ENCODE measurements at regions not wholly inside any gene's neighbourhood (a gene's known extent, or its start where the extent isn't known, plus 50 kb on each side); places are given as distances from the start of the nearest gene placed in this dataset.

- Histone ChIP-seq H3K9me3 (ENCODE audit: control insufficient read depth, insufficient read depth, low read depth, low read length) (no peaks in the 10 kb centered on the region), H3K27ac (ENCODE audit: extremely low read depth, low read depth, low read length) (no peak overlapping the region), H3K4me1 (ENCODE audit: control insufficient read depth, insufficient read depth, low read length) (peaks cover 4% of the 10 kb centered on the region), H3K4me3 (ENCODE audit: low read depth, low read length) (no peak overlapping the region), H3K36me3 (ENCODE audit: control insufficient read depth in 2 of 2, insufficient read depth in 1 of 2, low read length in 2 of 2) (no peaks in the 10 kb centered on the region)
- ChIA-PET POLR2A (no interaction called here), CTCF (interaction anchor here (1.0 to 3.0 kb wide), 2 partner anchors 9 to 36 kb away, joined by 3 to 25 read pairs; no protein-coding TSS in a partner anchor)
- no peak for TF ChIP-seq ZNF660 (tag by site-specific recombination; IDR thresholded peaks at IDR 0.05)
- no peak for TF ChIP-seq ZNF121 (tag by site-specific recombination; IDR thresholded peaks at IDR 0.05)
- TF ChIP-seq ZNF169 (tag by site-specific recombination; IDR thresholded peaks at IDR 0.05), result no peak
- TF ChIP-seq PRDM6 (tag by site-specific recombination; IDR thresholded peaks at IDR 0.05), result peak; percentile 13; the same call in 1 of the 2 replicates
Measured at GRCh38 chr17:51496378-51496777, 236.0 kb downstream of the UTP18 start.

- TF ChIP-seq ZNF202 (tag by site-specific recombination; IDR thresholded peaks at IDR 0.05; ENCODE audit: borderline replicate concordance), result no peak
- TF ChIP-seq, protein P1, sequence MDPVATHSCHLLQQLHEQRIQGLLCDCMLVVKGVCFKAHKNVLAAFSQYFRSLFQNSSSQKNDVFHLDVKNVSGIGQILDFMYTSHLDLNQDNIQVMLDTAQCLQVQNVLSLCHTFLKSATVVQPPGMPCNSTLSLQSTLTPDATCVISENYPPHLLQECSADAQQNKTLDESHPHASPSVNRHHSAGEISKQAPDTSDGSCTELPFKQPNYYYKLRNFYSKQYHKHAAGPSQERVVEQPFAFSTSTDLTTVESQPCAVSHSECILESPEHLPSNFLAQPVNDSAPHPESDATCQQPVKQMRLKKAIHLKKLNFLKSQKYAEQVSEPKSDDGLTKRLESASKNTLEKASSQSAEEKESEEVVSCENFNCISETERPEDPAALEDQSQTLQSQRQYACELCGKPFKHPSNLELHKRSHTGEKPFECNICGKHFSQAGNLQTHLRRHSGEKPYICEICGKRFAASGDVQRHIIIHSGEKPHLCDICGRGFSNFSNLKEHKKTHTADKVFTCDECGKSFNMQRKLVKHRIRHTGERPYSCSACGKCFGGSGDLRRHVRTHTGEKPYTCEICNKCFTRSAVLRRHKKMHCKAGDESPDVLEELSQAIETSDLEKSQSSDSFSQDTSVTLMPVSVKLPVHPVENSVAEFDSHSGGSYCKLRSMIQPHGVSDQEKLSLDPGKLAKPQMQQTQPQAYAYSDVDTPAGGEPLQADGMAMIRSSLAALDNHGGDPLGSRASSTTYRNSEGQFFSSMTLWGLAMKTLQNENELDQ (tag by site-specific recombination; IDR thresholded peaks at IDR 0.05; ENCODE audit: low read depth), result no peak
- no peak for TF ChIP-seq ZNF513 (tag by site-specific recombination; IDR thresholded peaks at IDR 0.05)
- no peak for TF ChIP-seq TCF7L2 (IDR thresholded peaks at IDR 0.05; ENCODE audit: borderline replicate concordance, low read depth, low read length)
- TF ChIP-seq, protein P2, sequence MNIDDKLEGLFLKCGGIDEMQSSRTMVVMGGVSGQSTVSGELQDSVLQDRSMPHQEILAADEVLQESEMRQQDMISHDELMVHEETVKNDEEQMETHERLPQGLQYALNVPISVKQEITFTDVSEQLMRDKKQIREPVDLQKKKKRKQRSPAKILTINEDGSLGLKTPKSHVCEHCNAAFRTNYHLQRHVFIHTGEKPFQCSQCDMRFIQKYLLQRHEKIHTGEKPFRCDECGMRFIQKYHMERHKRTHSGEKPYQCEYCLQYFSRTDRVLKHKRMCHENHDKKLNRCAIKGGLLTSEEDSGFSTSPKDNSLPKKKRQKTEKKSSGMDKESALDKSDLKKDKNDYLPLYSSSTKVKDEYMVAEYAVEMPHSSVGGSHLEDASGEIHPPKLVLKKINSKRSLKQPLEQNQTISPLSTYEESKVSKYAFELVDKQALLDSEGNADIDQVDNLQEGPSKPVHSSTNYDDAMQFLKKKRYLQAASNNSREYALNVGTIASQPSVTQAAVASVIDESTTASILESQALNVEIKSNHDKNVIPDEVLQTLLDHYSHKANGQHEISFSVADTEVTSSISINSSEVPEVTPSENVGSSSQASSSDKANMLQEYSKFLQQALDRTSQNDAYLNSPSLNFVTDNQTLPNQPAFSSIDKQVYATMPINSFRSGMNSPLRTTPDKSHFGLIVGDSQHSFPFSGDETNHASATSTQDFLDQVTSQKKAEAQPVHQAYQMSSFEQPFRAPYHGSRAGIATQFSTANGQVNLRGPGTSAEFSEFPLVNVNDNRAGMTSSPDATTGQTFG (tag by site-specific recombination; IDR thresholded peaks at IDR 0.05; ENCODE audit: borderline replicate concordance), result no peak
- no peak for TF ChIP-seq ZNF548 (tag by site-specific recombination; IDR thresholded peaks at IDR 0.05)
- no peak for TF ChIP-seq ZFP3 (tag by site-specific recombination; IDR thresholded peaks at IDR 0.05; ENCODE audit: low read depth)
- TF ChIP-seq KLF16 (tag by site-specific recombination; IDR thresholded peaks at IDR 0.05), result no peak
- no peak for TF ChIP-seq MZF1 (tag by site-specific recombination; IDR thresholded peaks at IDR 0.05; ENCODE audit: borderline replicate concordance)
- no peak for TF ChIP-seq KLF9 (tag by site-specific recombination; IDR thresholded peaks at IDR 0.05; ENCODE audit: low read depth)
- no peak for TF ChIP-seq ZNF785 (tag by site-specific recombination; IDR thresholded peaks at IDR 0.05)
- no peak for TF ChIP-seq ZNF211 (tag by site-specific recombination; IDR thresholded peaks at IDR 0.05; ENCODE audit: low read depth)
- TF ChIP-seq ZNF692 (tag by site-specific recombination; IDR thresholded peaks at IDR 0.05), result no peak
- TF ChIP-seq ZBTB48 (tag by site-specific recombination; IDR thresholded peaks at IDR 0.05), result no peak
- TF ChIP-seq ZNF514 (tag by site-specific recombination; IDR thresholded peaks at IDR 0.05), result no peak
- POLR2A ChIA-PET, result no interaction called here
- Histone ChIP-seq H3K9me3 (ENCODE audit: control insufficient read depth, insufficient read depth, low read depth, low read length) (no peaks in the 10 kb centered on the region), H3K4me1 (ENCODE audit: control insufficient read depth, insufficient read depth, low read length) (peaks cover 4% of the 10 kb centered on the region), H3K36me3 (ENCODE audit: control insufficient read depth in 2 of 2, insufficient read depth in 1 of 2, low read length in 2 of 2) (no peaks in the 10 kb centered on the region), H3K4me3 (ENCODE audit: low read depth, low read length) (no peak overlapping the region), H3K27ac (ENCODE audit: extremely low read depth, low read depth, low read length) (no peak overlapping the region)
- CTCF ChIA-PET, result interaction anchor here (1.2 to 2.5 kb wide), 3 partner anchors 12 to 77 kb away, joined by 3 to 9 read pairs (median 6); no protein-coding TSS in a partner anchor
Measured at GRCh38 chr17:51499897-51500296, 239.6 kb downstream of the UTP18 start.
